Left ventricle myocardium inferior (tissue), 1 donor: ENCODE measurements at regions not wholly inside any gene's neighbourhood (a gene's known extent, or its start where the extent isn't known, plus 50 kb on each side); places are given as distances from the start of the nearest gene placed in this dataset.

Experiments used
- DNase-seq: peaks from one replicate; pipeline ENCODE4 v3.0.0-alpha.2; 2020
- H3K27ac ChIP-seq: fragments of 200-600 bp; replicated peaks from 2 replicates; pipeline ENCODE4 v1.8.0; 2021
- H3K27me3 ChIP-seq: fragments of 200-600 bp; 2 replicates; pipeline ENCODE4 v1.8.0; 2021; ENCODE audit warnings: low read depth
- H3K36me3 ChIP-seq: fragments of 200-600 bp; 2 replicates; pipeline ENCODE4 v1.8.0; 2021
- H3K4me1 ChIP-seq: fragments of 200-600 bp; 2 replicates; pipeline ENCODE4 v1.8.0; 2021
- H3K4me3 ChIP-seq: fragments of 200-600 bp; 2 replicates; pipeline ENCODE4 v1.8.0; 2021; ENCODE audit warnings: mild to moderate bottlenecking, moderate library complexity
- H3K9me3 ChIP-seq: fragments of 200-600 bp; replicated peaks from 2 replicates; pipeline ENCODE4 v1.8.0; 2021
- intact Hi-C: fragments of 100-400 bp; cut with micrococcal nuclease; formaldehyde crosslinking; loops from one replicate; pipeline ENCODE4 v1.11.0; 2022
- TF ChIP-seq, protein P1 (sequence below): fragments of 200-600 bp; IDR thresholded peaks from 2 replicates; pipeline ENCODE4 v1.8.0; 2021; ENCODE audit warnings: antibody characterized with exemption, mild to moderate bottlenecking, borderline replicate concordance
- donor health status: DM: no; HTN: yes; CAD: no; lungs with severe emphysema.

- no peak for DNase-seq
- Histone ChIP-seq H3K36me3 (no peaks in the 10 kb centered on the region), H3K9me3 (no peaks in the 10 kb centered on the region), H3K4me3 (no peak overlapping the region), H3K27me3 (peaks cover 4% of the 10 kb centered on the region), H3K4me1 (no peaks in the 10 kb centered on the region), H3K27ac (no peak overlapping the region)
- intact Hi-C loops: no loop called here
- TF ChIP-seq, protein P1, sequence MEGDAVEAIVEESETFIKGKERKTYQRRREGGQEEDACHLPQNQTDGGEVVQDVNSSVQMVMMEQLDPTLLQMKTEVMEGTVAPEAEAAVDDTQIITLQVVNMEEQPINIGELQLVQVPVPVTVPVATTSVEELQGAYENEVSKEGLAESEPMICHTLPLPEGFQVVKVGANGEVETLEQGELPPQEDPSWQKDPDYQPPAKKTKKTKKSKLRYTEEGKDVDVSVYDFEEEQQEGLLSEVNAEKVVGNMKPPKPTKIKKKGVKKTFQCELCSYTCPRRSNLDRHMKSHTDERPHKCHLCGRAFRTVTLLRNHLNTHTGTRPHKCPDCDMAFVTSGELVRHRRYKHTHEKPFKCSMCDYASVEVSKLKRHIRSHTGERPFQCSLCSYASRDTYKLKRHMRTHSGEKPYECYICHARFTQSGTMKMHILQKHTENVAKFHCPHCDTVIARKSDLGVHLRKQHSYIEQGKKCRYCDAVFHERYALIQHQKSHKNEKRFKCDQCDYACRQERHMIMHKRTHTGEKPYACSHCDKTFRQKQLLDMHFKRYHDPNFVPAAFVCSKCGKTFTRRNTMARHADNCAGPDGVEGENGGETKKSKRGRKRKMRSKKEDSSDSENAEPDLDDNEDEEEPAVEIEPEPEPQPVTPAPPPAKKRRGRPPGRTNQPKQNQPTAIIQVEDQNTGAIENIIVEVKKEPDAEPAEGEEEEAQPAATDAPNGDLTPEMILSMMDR: no peak
Observed at GRCh38 chr2:66704786-66705185, 269.9 kb downstream of the MEIS1 start.

- no peak for DNase-seq
- TF ChIP-seq, protein P1: no peak
- Histone ChIP-seq H3K4me3 (no peak overlapping the region), H3K27me3 (no peaks in the 10 kb centered on the region), H3K4me1 (no peaks in the 10 kb centered on the region), H3K27ac (no peak overlapping the region), H3K36me3 (no peaks in the 10 kb centered on the region), H3K9me3 (no peaks in the 10 kb centered on the region)
- intact Hi-C loops: no loop called here
Observed at GRCh38 chr2:66714610-66715009, 279.7 kb downstream of the MEIS1 start.

- Histone ChIP-seq H3K27ac (no peak overlapping the region), H3K4me3 (no peak overlapping the region), H3K9me3 (no peaks in the 10 kb centered on the region), H3K4me1 (no peaks in the 10 kb centered on the region), H3K27me3 (no peaks in the 10 kb centered on the region), H3K36me3 (no peaks in the 10 kb centered on the region)
- TF ChIP-seq, protein P1: no peak
- intact Hi-C loops: no loop called here
- DNase-seq: no peak
Observed at GRCh38 chr2:66717218-66717905, 282.4 kb downstream of the MEIS1 start.

GRCh38 chr2:66717973-66718372 is 283.0 kb downstream of the MEIS1 start:
- DNase-seq: no peak
- H3K27ac ChIP-seq: no peak overlapping the region
- intact Hi-C loops: no loop called here
- H3K4me1 ChIP-seq: no peaks in the 10 kb centered on the region
- H3K36me3 ChIP-seq: no peaks in the 10 kb centered on the region
- TF ChIP-seq, protein P1: no peak
- H3K27me3 ChIP-seq: no peaks in the 10 kb centered on the region
- H3K9me3 ChIP-seq: no peaks in the 10 kb centered on the region
- no peak overlapping the region for H3K4me3 ChIP-seq

- Histone ChIP-seq H3K4me3 (no peak overlapping the region), H3K27me3 (no peaks in the 10 kb centered on the region), H3K27ac (no peak overlapping the region), H3K4me1 (no peaks in the 10 kb centered on the region), H3K36me3 (no peaks in the 10 kb centered on the region), H3K9me3 (no peaks in the 10 kb centered on the region)
- intact Hi-C loops: no loop called here
- DNase-seq: no peak
- TF ChIP-seq, protein P1: no peak
Observed at GRCh38 chr2:66721776-66722175, 286.9 kb downstream of the MEIS1 start.
